ENCODE measurements at regions not wholly inside any gene's neighbourhood (a gene's known extent, or its start where the extent isn't known, plus 50 kb on each side); places are given as distances from the start of the nearest gene placed in this dataset.

- no peak for DNase-seq (ENCODE audit: low read depth)
Measured at GRCh38 chr3:67739851-67740250, 85.4 kb upstream of the SUCLG2 start.

GRCh38 chr3:67737906-67738865 is 83.8 kb upstream of the SUCLG2 start:
- DNase-seq (ENCODE audit: low read depth): no peak
- no peak overlapping the region for H3K4me3 ChIP-seq (ENCODE audit: low read length)
- no peak for TF ChIP-seq CTCF (IDR thresholded peaks at IDR 0.05; ENCODE audit: insufficient read depth, low read depth, low read length, missing control alignments)

More at GRCh38 chr3:67739851-67740250, 85.4 kb upstream of the SUCLG2 start:
- H3K4me3 ChIP-seq (ENCODE audit: low read length): no peak overlapping the region
- no peak for TF ChIP-seq CTCF (IDR thresholded peaks at IDR 0.05; ENCODE audit: insufficient read depth, low read depth, low read length, missing control alignments)

GRCh38 chr3:67737140-67737539 is 82.7 kb upstream of the SUCLG2 start:
- no peak overlapping the region for H3K4me3 ChIP-seq (ENCODE audit: low read length)
- TF ChIP-seq CTCF (IDR thresholded peaks at IDR 0.05; ENCODE audit: insufficient read depth, low read depth, low read length, missing control alignments): no peak
- DNase-seq (ENCODE audit: low read depth): no peak

GRCh38 chr3:67733269-67733950 is 79.0 kb upstream of the SUCLG2 start:
- no peak overlapping the region for H3K4me3 ChIP-seq (ENCODE audit: low read length)
- no peak for TF ChIP-seq CTCF (IDR thresholded peaks at IDR 0.05; ENCODE audit: insufficient read depth, low read depth, low read length, missing control alignments)
- no peak for DNase-seq (ENCODE audit: low read depth)

GRCh38 chr3:67724434-67724833 is 70.0 kb upstream of the SUCLG2 start:
- TF ChIP-seq CTCF (IDR thresholded peaks at IDR 0.05; ENCODE audit: insufficient read depth, low read depth, low read length, missing control alignments): no peak
- no peak for DNase-seq (ENCODE audit: low read depth)
- H3K4me3 ChIP-seq (ENCODE audit: low read length): no peak overlapping the region

GRCh38 chr3:67723863-67724262 is 69.5 kb upstream of the SUCLG2 start:
- DNase-seq (ENCODE audit: low read depth): no peak
- H3K4me3 ChIP-seq (ENCODE audit: low read length): no peak overlapping the region
- no peak for TF ChIP-seq CTCF (IDR thresholded peaks at IDR 0.05; ENCODE audit: insufficient read depth, low read depth, low read length, missing control alignments)

Measured in epithelial cell of esophagus (primary cell).